Heart right ventricle (tissue), 16 donors: ENCODE measurements at regions not wholly inside any gene's neighbourhood (a gene's known extent, or its start where the extent isn't known, plus 50 kb on each side); places are given as distances from the start of the nearest gene placed in this dataset.

ENCODE experiments used
- ATAC-seq, 8 donors: fragments of 200-7000 bp; cut with Tn5 transposase; one replicate each; pipeline ENCODE4 v1.9.1; 2020; ENCODE audit warnings: mild to moderate bottlenecking in 8 of 8, moderate library complexity in 8 of 8, moderate number of reproducible peaks in 1 of 8
- DNase-seq, 2 donors: peaks; one replicate each; pipeline ENCODE4 v3.0.0-alpha.2; 2020
- H3K27ac ChIP-seq, 10 donors: fragments of 200-600 bp; sonication (generic) in 2 of 10; one replicate each; pipeline versions ENCODE4 v1.5.0 to v1.8.0; 2020 to 2022; ENCODE audit warnings: mild to moderate bottlenecking in 3 of 10
- H3K27me3 ChIP-seq, 7 donors: fragments of 200-600 bp; one replicate each; pipeline ENCODE4 v1.8.0; 2021 to 2022; ENCODE audit warnings: mild to moderate bottlenecking in 2 of 7
- H3K36me3 ChIP-seq, 9 donors: fragments of 200-600 bp; sonication (generic) in 1 of 9; one replicate each; pipeline versions ENCODE4 v1.5.0 to v1.8.0; 2020 to 2022; ENCODE audit warnings: mild to moderate bottlenecking in 2 of 9
- H3K4me1 ChIP-seq, 9 donors: fragments of 200-600 bp; sonication (generic) in 1 of 9; one replicate each; pipeline versions ENCODE4 v1.5.0 to v1.8.0; 2020 to 2022; ENCODE audit warnings: mild to moderate bottlenecking in 4 of 9
- H3K4me3 ChIP-seq, 10 donors: fragments of 200-600 bp; sonication (generic) in 2 of 10; one replicate each; pipeline versions ENCODE4 v1.5.0 to v1.8.0; 2020 to 2022; ENCODE audit warnings: mild to moderate bottlenecking in 7 of 10, moderate library complexity in 2 of 10
- H3K9me3 ChIP-seq, 11 donors: fragments of 200-600 bp in 10 of 11; sonication (generic) in 2 of 11; one replicate each; pipeline versions ENCODE4 v1.5.0 to v1.8.0; 2013 to 2022; ENCODE audit warnings: mild to moderate bottlenecking in 2 of 11, control low read depth in 1 of 11, moderate library complexity in 1 of 11
- WGBS, 2 donors: extraction: QIAGEN DNeasy Blood & Tissue Kit; methylation state at CpG; one replicate each; pipeline ENCODE4 v1.1.7; 2013; ENCODE audit warnings: inconsistent platforms in 1 of 2; 5-methylcytosine and 5-hydroxymethylcytosine counted together
- intact Hi-C, 10 donors: fragments of 100-400 bp; cut with DNase I; formaldehyde crosslinking; loops; one replicate each; pipeline versions ENCODE4 v1.11.1 to v1.14.2; 2022
- TF ChIP-seq, protein P1 (sequence below), 9 donors: fragments of 200-600 bp; sonication (generic) in 2 of 9; IDR thresholded peaks; one replicate each; pipeline versions ENCODE4 v1.5.0 to v1.8.0; 2021 to 2022; ENCODE audit warnings: antibody characterized with exemption in 9 of 9, mild to moderate bottlenecking in 5 of 9, moderate library complexity in 1 of 9
- donor health status: Arrhythmogenic right ventricular cardiomyopathy.
- donor health status: ischemic (EF 13 %, LVEDD 7.1; RV severe dilation, severe dysfunction).
- donor health status: healthy with polysubstance abuse.
- donor health status: DM: no; HTN: yes; CAD: no.
- donor health status: DM: no; HTN: no; CAD: no.
- donor health status: ischemic (EF 25% LVEDD 6.9; RV normal size, moderate dysfunction).
- donor health status: ischemic (EF 25% LVEDD 5.7; RV mildly dilated, moderate dysfunction).
- donor health status: healthy.
- donor health status: DM: yes; HTN: yes; CAD: no.
- donor health status: Ischemic cardiomyopathy.
- donor health status: ischemic (EF 35%, LVEDD 5.7; RV mildly dilated, moderate dysfunction).
- donor health status: nonischemic (EF 11% LVEDD 7.7; RV severe dilation, severe dysfunction).
- donor health status: DM: yes; HTN: yes; CAD: no.
- donor health status: PGD.
- donor health status: ischemic (EF 29% LVEDD 5.4; RV normal size, mild dysfunction).
- donor health status: nonischemic (EF 23%, LVEDD 6.1; RV moderate dilation, normal function).

DNA sequence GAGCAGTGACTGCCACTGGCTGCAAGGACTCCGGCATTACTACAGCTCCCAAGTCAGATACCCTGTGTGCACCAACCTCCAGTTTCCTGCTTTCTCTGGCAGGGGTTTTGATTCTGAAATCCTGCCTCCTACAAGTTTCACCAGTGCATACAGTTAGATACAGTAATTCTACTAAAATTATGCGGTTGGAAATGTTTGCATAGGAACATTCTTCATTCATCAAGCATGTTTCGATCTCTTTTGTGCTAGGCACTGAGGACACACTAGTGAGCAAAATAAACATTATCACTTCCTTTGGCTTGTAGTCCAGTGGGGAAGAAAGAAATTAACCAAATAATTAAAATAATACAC is 152.2 kb downstream of the TMEM167A start:
- 62% methylated on average over 3 of the region's 3 CpGs for WGBS, 2 donors

DNA sequence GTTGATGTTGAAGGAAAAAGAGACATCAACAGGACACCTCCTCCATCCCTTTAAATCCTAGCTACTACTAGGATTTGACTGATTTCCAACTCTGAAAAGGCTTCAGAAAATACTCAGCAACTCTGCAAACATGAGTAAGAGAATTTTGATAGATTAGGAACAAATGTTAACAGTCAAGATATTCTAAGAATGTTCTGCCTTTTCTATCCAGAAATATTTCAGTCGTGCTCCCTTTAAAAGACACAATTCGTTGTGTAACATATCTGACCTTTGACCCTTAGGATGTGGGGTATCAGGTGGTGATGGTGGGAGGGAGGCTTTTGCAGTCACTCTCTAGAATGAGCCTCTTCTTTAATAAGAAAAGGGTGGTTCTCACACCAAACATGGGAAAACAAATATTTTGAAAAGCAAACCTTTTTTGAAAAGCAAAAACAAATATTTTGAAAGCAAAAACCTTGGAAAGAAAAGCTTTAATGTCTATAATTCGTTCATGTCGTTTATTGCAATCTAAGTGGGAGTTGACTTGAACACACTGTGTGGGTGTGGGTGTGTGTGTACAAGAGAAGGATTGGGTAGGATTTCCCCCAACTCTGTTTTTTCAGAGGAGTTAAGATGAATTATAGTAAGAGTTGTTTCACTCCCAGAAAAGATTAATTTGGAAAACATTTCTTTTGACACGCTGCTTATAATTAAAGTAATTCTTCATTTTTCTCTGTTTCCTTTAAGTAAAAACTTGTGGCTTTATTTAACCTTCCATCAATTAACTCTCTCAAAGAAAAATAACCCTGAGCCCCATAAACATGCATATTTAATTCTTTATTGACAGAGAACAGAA is 152.8 kb downstream of the TMEM167A start:
- Histone ChIP-seq H3K27ac (no peak overlapping the region), H3K4me3 (no peak overlapping the region), H3K36me3 (no peaks in the 10 kb centered on the region), H3K9me3 (no peaks in the 10 kb centered on the region), H3K27me3 (no peaks in the 10 kb centered on the region), H3K4me1 (peaks cover 0 to 5% (median 0%) of the 10 kb centered on the region in 9 donors)
- 48 to 51% methylated on average over 5 of the region's 5 CpGs for WGBS, 2 donors
- TF ChIP-seq, protein P1, sequence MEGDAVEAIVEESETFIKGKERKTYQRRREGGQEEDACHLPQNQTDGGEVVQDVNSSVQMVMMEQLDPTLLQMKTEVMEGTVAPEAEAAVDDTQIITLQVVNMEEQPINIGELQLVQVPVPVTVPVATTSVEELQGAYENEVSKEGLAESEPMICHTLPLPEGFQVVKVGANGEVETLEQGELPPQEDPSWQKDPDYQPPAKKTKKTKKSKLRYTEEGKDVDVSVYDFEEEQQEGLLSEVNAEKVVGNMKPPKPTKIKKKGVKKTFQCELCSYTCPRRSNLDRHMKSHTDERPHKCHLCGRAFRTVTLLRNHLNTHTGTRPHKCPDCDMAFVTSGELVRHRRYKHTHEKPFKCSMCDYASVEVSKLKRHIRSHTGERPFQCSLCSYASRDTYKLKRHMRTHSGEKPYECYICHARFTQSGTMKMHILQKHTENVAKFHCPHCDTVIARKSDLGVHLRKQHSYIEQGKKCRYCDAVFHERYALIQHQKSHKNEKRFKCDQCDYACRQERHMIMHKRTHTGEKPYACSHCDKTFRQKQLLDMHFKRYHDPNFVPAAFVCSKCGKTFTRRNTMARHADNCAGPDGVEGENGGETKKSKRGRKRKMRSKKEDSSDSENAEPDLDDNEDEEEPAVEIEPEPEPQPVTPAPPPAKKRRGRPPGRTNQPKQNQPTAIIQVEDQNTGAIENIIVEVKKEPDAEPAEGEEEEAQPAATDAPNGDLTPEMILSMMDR (IDR thresholded peaks at IDR 0.05), result no peak
- intact Hi-C loops, result no loop called here
- DNase-seq (no peak), ATAC-seq (no peak)

More for the DNA sequence above, 152.2 kb downstream of the TMEM167A start:
- intact Hi-C loops, result no loop called here
- DNase-seq, result no peak
- H3K4me1 ChIP-seq, result peaks cover 0 to 5% (median 0%) of the 10 kb centered on the region in 9 donors
- H3K27me3 ChIP-seq, result no peaks in the 10 kb centered on the region
- no peak overlapping the region for H3K4me3 ChIP-seq
- ATAC-seq, result no peak
- TF ChIP-seq, protein P1 (IDR thresholded peaks at IDR 0.05), result no peak
- H3K36me3 ChIP-seq, result no peaks in the 10 kb centered on the region
- no peak overlapping the region for H3K27ac ChIP-seq
- H3K9me3 ChIP-seq, result no peaks in the 10 kb centered on the region

DNA sequence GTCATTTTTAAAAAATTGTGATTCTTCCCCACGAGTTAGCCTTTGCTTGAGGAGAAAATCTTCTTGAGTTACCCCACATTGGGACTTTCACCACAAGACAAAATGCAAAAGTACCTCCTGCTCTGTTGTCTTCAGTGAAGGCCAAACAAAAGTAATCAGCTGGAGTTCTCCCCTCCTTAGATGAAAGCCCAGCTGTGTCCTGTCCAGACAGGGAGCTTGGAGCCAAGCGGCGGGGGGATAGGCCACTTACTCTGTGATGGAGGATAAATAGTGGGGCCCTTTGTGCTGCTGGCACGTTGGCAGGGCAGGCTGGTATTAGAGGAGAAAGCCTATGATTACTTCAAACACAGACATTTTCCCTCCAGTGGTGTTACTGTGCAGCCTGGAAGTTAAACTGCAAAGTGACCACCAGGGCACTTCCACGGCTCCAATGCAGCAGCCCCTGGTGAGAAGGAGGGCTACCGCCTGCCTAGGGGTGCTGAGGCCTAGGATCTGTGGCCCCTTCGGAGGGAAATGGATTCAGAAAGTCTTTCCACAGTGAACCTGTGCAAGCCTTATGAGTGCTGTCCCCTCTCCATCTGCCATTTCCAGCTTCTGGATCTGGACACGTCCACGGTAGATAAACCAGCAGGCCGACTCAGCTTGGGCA is 155.0 kb downstream of the TMEM167A start:
- 79 to 80% methylated on average over 10 of the region's 10 CpGs for WGBS, 2 donors
- no peaks in the 10 kb centered on the region for H3K27me3 ChIP-seq
- no peak overlapping the region for H3K4me3 ChIP-seq

DNA sequence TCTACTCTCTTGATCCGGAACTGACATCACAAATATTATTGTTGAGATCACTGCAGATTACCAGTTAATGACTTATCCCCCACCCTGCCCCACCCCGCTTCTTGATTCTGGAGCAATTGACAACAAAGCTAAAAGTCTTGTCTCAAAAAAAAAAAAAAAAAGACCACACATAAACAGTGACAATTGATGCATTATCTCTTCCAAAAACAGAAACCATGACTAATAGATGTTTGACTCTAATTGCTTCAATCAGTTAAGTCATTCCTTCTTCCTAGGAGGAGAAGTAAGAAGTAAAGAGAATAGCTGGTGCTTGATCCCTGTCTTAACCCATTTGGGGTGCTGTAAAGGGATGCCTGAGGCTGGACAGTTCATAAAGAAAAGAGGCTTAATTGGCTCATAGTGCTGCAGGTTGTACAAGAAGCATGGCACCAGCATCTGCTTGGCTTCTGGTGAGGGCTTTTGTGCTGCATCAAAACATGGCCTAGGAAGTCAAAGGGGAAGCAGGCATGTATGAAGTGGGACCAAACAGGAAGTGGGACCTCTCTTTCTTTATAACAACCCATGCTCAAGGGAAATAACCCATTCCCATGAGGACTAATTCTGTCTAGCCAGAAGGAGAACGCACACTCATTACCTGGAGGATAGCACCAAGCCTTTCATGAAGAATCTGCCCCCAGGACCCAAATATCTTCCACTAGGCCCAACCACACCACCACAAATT is 158.7 kb downstream of the TMEM167A start:
- ATAC-seq (no peak), DNase-seq (no peak)
- no peak overlapping the region for H3K27ac ChIP-seq
- H3K27me3 ChIP-seq, result no peaks in the 10 kb centered on the region
- no peaks in the 10 kb centered on the region for H3K36me3 ChIP-seq
- intact Hi-C loops, result no loop called here
- H3K4me1 ChIP-seq, result no peaks in the 10 kb centered on the region
- 90 to 91% methylated on average over 3 of the region's 3 CpGs for WGBS, 2 donors
- TF ChIP-seq, protein P1 (IDR thresholded peaks at IDR 0.05), result no peak
- H3K9me3 ChIP-seq, result peaks cover 0 to 29% (median 8%) of the 10 kb centered on the region in 11 donors
- no peak overlapping the region for H3K4me3 ChIP-seq

More for the DNA sequence above, 155.0 kb downstream of the TMEM167A start:
- ATAC-seq (no peak), DNase-seq (no peak)
- intact Hi-C loops, result no loop called here
- TF ChIP-seq, protein P1 (IDR thresholded peaks at IDR 0.05), result no peak
- peaks cover 0 to 5% (median 0%) of the 10 kb centered on the region in 9 donors for H3K4me1 ChIP-seq
- no peak overlapping the region for H3K27ac ChIP-seq
- H3K36me3 ChIP-seq, result no peaks in the 10 kb centered on the region
- no peaks in the 10 kb centered on the region for H3K9me3 ChIP-seq
